PC-3 (cell line): ENCODE measurements at regions not wholly inside any gene's neighbourhood (a gene's known extent, or its start where the extent isn't known, plus 50 kb on each side); places are given as distances from the start of the nearest gene placed in this dataset.

Experiments
- CTCF ChIP-seq: fragments of 300-600 bp; sonication (generic); conservative IDR thresholded peaks from 2 replicates; pipeline ENCODE4 v1.5.1; 2017; ENCODE audit warnings: antibody characterized with exemption, low read depth, mild to moderate bottlenecking, low read length
- EZH2 ChIP-seq: fragments of 300-600 bp; sonication (generic); IDR thresholded peaks from one replicate; pipeline ENCODE4 v1.6.1; 2017; ENCODE audit warnings: antibody characterized with exemption, mild to moderate bottlenecking, low read length; ENCODE audit not compliant: unreplicated experiment

GRCh38 chr5:7961540-7961939 lies 92.6 kb downstream of the MTRR start:
- no peak for TF ChIP-seq CTCF
- no peak for TF ChIP-seq EZH2
